Endothelial cell of umbilical vein (primary cell): ENCODE measurements at regions not wholly inside any gene's neighbourhood (a gene's known extent, or its start where the extent isn't known, plus 50 kb on each side); places are given as distances from the start of the nearest gene placed in this dataset.

ENCODE experiments used
- JUN ChIP-seq: IDR thresholded peaks from 2 replicates; pipeline ENCODE4 v1.6.1; 2011; ENCODE audit warnings: borderline replicate concordance, low read depth; ENCODE audit not compliant: insufficient read length, insufficient read depth
- TF ChIP-seq, protein P1 (sequence below), 2 donors: IDR thresholded peaks; 1 replicate in 1 of 2; 2 replicates in 1 of 2; pipeline ENCODE4 v1.5.1; 2011; ENCODE audit warnings: low read length in 2 of 2, mild to moderate bottlenecking in 2 of 2, moderate library complexity in 2 of 2, control low read depth in 1 of 2, inconsistent platforms in 1 of 2, low read depth in 1 of 2; ENCODE audit not compliant: insufficient read depth in 1 of 2; ENCODE audit errors: extremely low read depth in 1 of 2

DNA sequence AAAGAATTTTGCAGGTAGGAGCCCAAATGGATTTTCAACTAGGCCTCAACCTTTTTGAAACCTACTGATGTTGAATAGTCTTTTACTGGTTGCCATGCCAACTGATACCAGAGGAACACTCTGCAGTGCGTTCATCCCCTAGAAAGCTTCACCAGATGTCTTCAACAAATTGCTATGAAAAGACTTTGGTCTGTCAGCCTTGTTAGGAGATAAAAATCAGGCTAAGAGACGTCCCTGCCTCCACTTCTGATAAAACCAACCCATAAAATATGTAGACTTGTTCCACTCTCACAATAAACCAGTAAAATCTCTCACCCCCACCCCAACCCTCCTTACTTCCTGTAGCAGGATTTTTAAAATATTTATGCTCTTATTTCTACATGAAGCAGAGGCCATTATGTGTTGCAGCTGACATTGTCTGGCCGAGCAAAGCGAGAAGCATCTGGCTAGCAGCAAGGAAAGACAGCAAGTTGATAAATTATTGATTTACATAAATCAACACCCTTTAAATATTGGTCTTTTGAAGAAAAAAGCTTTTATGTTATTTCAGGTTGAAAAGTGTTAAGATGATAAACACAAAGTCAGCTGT, 428.7 kb downstream of the ISL1 start:
- TF ChIP-seq JUN = no peak
- TF ChIP-seq, protein P1, sequence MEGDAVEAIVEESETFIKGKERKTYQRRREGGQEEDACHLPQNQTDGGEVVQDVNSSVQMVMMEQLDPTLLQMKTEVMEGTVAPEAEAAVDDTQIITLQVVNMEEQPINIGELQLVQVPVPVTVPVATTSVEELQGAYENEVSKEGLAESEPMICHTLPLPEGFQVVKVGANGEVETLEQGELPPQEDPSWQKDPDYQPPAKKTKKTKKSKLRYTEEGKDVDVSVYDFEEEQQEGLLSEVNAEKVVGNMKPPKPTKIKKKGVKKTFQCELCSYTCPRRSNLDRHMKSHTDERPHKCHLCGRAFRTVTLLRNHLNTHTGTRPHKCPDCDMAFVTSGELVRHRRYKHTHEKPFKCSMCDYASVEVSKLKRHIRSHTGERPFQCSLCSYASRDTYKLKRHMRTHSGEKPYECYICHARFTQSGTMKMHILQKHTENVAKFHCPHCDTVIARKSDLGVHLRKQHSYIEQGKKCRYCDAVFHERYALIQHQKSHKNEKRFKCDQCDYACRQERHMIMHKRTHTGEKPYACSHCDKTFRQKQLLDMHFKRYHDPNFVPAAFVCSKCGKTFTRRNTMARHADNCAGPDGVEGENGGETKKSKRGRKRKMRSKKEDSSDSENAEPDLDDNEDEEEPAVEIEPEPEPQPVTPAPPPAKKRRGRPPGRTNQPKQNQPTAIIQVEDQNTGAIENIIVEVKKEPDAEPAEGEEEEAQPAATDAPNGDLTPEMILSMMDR (IDR thresholded peaks at IDR 0.05; ENCODE audit: extremely low read depth in 1 of 2, insufficient read depth in 1 of 2, low read depth in 1 of 2, low read length in 2 of 2) = no peak
